Cerebellar cortex (tissue), 1 donor: ENCODE measurements at regions not wholly inside any gene's neighbourhood (a gene's known extent, or its start where the extent isn't known, plus 50 kb on each side); places are given as distances from the start of the nearest gene placed in this dataset.
"Not testable (repeated sequence)": the region's sequence is repeated elsewhere in the genome, so short reads cannot be mapped to it uniquely, and the experiment has no call there.

Experiments used
- DNase-seq: peaks from one replicate; pipeline ENCODE4 v3.0.0-alpha.2; 2015; ENCODE audit warnings: low spot score

- DNase-seq, result no peak
Observed at GRCh38 chr6:67558985-67559384, 1076.1 kb upstream of the ADGRB3 start.

DNA sequence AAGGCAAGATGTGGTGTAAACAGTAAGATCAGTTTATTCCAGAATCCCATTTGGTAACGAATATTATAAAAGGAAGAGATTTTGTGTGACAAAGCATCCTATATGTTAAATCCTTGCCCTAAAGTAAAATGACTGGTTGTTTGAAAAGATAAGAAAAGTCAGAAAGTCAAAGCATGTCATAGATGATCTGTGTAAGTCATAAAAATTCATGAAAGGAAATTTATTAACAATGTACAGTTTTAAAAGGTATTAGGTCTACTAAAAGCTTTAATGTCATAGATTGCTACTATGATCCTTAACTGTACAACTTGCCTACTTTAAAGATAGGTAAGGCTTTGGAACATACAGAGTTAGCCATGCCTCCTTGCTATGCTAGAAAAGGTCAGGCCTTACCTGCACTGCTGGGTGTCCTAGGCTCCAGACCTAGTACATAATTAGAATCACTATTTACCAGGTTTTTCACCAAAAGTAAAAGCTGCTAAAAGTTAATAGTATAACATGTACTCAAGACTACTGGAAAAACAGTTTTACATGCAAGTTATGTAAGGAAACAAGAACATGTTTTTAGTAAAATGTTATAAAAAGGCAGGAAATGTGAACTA is 1090.1 kb upstream of the ADGRB3 start:
- no peak for DNase-seq

GRCh38 chr6:67541586-67541985 is 1093.5 kb upstream of the ADGRB3 start:
- DNase-seq, result no peak

- DNase-seq, result no peak
Observed at GRCh38 chr6:67538032-67538431, 1097.0 kb upstream of the ADGRB3 start.

DNA sequence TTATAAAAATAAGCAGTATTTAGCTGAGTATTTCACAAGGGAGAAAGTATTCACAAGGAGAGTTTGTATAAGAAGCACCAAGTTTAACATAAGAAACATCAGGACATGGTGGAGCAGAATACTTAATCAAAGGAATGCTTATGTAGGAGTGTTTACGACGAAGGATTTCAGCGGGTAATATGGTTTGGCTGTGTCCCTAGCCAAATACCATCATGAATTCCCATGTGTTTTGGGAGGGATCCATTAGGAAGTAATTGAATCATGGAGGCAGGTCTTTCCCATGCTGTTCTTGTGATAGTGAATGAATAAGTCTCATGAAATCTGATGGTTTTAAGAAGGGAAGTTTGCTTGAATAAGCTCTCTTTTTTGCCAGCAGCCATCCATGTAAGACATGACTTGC is 1099.1 kb upstream of the ADGRB3 start:
- DNase-seq, result no peak

DNA sequence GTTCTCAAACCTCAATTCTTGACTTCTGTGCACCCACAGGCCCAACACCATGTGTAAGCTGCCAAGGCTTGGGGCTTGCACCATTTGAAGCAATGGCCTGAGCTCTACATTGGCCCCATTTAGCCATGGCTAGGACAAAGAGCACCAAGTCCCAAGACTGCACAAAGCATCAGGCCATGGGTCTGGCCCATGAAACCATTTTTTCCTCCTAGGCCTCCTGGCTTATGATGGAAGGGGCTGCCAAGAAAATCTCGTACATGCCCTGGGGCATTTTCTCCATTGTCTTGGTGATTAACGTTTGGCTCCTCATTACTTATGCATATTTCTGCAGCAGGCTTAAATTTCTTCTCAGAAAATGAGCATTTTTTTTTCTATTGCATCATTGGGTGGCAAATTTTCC is 1128.7 kb upstream of the ADGRB3 start:
- DNase-seq, result no peak

DNA sequence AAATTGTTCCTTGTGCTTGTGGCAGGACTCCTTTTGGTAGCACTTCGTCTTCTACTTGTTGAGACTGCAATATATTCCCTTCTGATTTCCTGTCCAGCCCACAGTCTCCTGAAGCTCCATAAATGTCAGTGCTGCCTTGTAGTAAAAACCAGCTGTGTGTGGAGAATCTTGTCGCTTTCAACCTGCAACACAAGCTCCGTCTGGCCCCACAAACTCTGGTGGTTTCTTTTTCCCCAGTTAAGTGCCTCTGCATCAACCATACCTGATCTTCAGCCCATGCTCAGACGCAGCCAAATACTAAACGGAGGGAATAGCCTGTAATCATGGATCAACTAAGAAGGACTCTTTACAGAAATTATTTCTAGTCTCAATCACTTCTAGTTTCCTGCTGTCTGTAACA is 1133.3 kb upstream of the ADGRB3 start:
- no peak for DNase-seq

DNA sequence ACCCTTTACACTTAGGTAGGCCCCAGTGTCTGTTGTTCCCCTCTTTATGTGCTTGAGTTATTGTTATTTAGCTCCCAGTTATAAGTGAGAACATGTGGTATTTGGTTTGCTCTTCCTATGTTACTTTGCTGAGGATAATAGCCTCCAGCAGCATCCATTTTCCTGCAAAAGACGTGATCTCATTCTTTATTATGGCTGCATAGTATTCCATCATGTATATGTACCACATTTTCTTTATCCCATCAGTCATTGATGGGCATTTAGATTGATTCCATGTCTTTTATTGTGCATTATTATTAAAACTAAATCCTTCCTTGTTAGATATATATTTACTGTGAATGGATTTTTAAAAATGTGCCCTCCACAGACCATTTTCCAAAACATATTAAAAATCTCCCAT is 1137.3 kb upstream of the ADGRB3 start:
- DNase-seq, result no peak

GRCh38 chr6:67496191-67496590 is 1138.9 kb upstream of the ADGRB3 start:
- DNase-seq, result no peak

GRCh38 chr6:67493682-67494081 is 1141.4 kb upstream of the ADGRB3 start:
- no peak for DNase-seq

DNA sequence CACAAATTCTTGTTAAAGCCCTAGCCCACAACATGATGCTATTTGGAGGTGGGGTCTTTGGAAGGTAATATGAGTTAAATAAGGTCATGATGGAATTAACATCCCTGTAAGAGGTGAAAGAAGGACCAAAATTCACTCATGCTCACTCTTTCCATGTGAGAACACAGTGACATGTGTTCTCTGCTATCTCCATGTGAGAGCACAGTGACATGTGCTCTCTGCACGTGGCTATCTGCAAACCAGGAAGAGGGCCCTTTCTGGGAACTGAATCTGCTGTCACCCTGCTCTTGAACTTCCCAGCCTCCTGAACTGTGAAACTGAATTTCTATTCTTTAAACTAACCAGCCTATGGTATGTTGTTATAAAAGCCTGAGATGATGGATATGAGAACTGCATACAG is 1159.4 kb upstream of the ADGRB3 start:
- DNase-seq, result no peak

- no peak for DNase-seq
Observed at GRCh38 chr6:67467341-67467740, 1167.7 kb upstream of the ADGRB3 start.

- DNase-seq, result not testable (repeated sequence)
Observed at GRCh38 chr6:67462725-67463124, 1172.4 kb upstream of the ADGRB3 start.

GRCh38 chr6:67459556-67459955 is 1175.5 kb upstream of the ADGRB3 start:
- no peak for DNase-seq

GRCh38 chr6:67458265-67458664 is 1176.8 kb upstream of the ADGRB3 start:
- DNase-seq, result no peak

DNA sequence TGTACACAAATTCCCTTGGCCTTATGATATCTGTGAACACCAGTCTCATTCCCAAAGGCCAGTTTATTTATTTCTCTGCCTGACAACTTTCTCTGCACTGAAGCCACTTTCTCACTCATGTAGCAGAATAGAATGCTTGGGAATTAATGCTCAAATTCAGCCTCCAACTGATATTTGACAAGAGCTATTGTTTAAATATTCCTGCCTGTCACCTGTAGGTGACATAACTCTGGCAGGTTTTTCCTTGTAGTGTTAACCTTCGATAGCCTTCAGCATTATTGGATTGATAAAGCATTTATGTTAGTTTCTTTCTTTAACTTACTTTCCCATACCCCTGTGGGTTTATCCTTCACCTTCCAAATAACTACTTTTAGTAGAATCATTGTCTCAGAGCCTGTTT is 1183.2 kb upstream of the ADGRB3 start:
- no peak for DNase-seq

- DNase-seq, result no peak
Observed at GRCh38 chr6:67450641-67451040, 1184.4 kb upstream of the ADGRB3 start.

DNA sequence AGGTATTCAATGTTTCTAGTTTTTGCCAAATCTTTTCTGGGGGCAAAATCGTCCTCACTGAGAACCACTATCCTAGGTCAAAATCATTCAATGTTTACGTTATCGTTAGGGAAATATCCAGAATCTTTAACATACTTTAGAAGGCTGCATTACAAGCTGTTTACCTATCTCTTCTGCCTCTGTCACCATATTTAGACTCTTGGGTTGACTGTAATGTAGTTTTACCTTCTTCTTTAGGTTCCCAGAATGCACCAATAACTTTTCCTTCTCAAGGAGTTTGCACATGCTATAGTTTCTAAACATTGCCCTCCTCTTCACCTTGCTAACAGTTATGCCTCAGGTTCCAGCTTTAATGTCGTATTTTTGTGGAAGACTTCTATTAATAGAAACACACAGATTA is 1185.5 kb upstream of the ADGRB3 start:
- no peak for DNase-seq

DNA sequence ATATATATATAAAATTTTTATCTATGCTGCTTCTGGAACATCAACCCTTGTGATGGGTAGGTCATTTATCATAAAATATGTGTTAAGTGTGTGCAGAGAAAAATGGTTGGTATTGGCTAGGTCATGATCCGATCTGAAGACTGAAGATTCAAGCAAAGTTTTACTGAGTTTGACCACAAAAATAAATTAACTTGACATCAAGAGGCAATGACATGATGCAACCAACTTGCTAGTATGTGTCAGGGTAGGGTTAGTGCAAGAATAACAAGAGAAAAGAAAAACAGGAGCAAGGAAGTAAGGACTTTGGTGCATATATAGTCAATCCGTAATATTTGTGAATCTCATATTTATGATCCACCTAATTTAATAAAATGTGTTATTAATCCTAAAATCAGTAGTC is 1202.0 kb upstream of the ADGRB3 start:
- DNase-seq, result no peak

GRCh38 chr6:67431076-67431475 is 1204.0 kb upstream of the ADGRB3 start:
- DNase-seq, result no peak

DNA sequence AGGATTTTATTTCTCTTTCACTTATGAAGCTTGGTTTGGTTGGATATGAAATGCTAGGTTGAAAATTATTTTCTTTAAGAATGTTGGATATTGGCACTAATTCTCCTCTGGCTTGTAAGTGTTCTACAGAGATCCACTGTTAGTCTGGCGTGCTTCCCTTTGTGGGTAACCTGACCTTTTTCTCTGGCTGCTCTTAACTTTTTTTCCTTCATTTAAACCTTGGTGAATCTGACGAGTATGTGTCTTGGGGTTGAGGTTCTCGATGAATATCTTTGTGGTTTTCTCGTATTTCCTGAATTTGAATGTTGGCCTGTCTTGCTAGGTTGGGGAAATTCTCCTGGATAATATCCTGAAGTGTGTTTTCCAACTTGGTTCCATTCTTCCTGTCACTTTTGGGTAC is 1208.4 kb upstream of the ADGRB3 start:
- DNase-seq, result not testable (repeated sequence)

- no peak for DNase-seq
Observed at GRCh38 chr6:67412035-67412434, 1223.0 kb upstream of the ADGRB3 start.

- no peak for DNase-seq
Observed at GRCh38 chr6:67411036-67411435, 1224.0 kb upstream of the ADGRB3 start.

DNA sequence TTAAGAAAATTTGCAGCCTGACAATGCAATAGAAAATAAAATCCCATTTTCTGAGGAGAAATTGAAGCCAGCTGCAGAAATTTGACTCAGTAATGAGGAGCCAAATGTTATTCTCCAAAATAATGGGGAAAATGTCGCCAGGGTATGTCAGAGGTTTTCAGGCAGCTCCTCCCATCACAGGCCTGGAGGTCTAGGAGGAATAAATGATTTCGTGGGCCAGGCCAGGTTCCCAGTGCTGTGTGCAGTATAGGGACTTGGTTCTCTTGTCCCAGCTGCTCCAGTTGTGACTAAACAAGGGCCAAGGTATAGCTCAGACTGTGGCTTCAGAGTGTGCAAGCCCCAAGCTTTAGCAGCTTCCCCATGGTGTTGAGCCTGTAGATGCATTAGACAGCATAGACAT is 1240.8 kb upstream of the ADGRB3 start:
- no peak for DNase-seq

- no peak for DNase-seq
Observed at GRCh38 chr6:67393356-67393755, 1241.7 kb upstream of the ADGRB3 start.
